Keratinocyte (primary cell): ENCODE measurements at regions not wholly inside any gene's neighbourhood (a gene's known extent, or its start where the extent isn't known, plus 50 kb on each side); places are given as distances from the start of the nearest gene placed in this dataset.

Experiments used
- DNase-seq: peaks from one replicate; pipeline ENCODE4 v3.0.0-alpha.2; 2011; ENCODE audit warnings: low read depth, missing footprints, low spot score
- FAIRE-seq: peaks from 2 replicates; lab custom pipeline; 2011; peaks lifted over from hg19 to GRCh38; lab: Jason Lieb, UNC
- H2AFZ ChIP-seq: 2 replicates; pipeline ENCODE4 v1.6.0; 2012; ENCODE audit warnings: low read length, control low read depth, inconsistent platforms; ENCODE audit not compliant: control insufficient read depth
- H3K27ac ChIP-seq: 2 replicates; pipeline ENCODE4 v1.5.1; 2011; ENCODE audit warnings: low read length; ENCODE audit not compliant: control insufficient read depth, insufficient read depth
- H3K27me3 ChIP-seq: 3 replicates; pipeline ENCODE4 v1.6.0; 2011; ENCODE audit warnings: low read length; ENCODE audit not compliant: control insufficient read depth, insufficient read depth; ENCODE audit errors: extremely low read depth
- H3K36me3 ChIP-seq, 2 experiments: 2 replicates in 1 of 2; 3 replicates in 1 of 2; pipeline ENCODE4 v1.5.1; 2011; ENCODE audit warnings: low read length in 2 of 2, mild to moderate bottlenecking in 1 of 2; ENCODE audit not compliant: control insufficient read depth in 2 of 2, insufficient read depth in 2 of 2; ENCODE audit errors: extremely low read depth in 1 of 2
- H3K4me1 ChIP-seq: 3 replicates; pipeline ENCODE4 v1.5.1; 2011; ENCODE audit warnings: low read length; ENCODE audit not compliant: control insufficient read depth, insufficient read depth; ENCODE audit errors: extremely low read depth
- H3K4me2 ChIP-seq: 3 replicates; pipeline ENCODE4 v1.6.0; 2011; ENCODE audit warnings: low read depth, low read length; ENCODE audit not compliant: control insufficient read depth, insufficient read depth; ENCODE audit errors: extremely low read depth
- H3K4me3 ChIP-seq, 3 experiments: fragments of 200-600 bp in 1 of 3; sonication (generic) in 1 of 3; 2 replicates in 2 of 3; 3 replicates in 1 of 3; pipeline ENCODE4 v1.5.1; 2011 to 2016; ENCODE audit warnings: low read length in 3 of 3, mild to moderate bottlenecking in 3 of 3, control low read depth in 2 of 3, inconsistent platforms in 1 of 3, low read depth in 1 of 3, mixed read lengths in 1 of 3, mixed run types in 1 of 3, moderate library complexity in 1 of 3; ENCODE audit not compliant: control insufficient read depth in 2 of 3, insufficient read depth in 2 of 3; ENCODE audit errors: extremely low read depth in 1 of 3
- H3K79me2 ChIP-seq: 2 replicates; pipeline ENCODE4 v1.6.0; 2012; ENCODE audit warnings: low read length; ENCODE audit not compliant: control insufficient read depth, insufficient read depth
- H3K9ac ChIP-seq: 3 replicates; pipeline ENCODE4 v1.6.0; 2011; ENCODE audit warnings: low read length; ENCODE audit not compliant: control insufficient read depth, insufficient read depth; ENCODE audit errors: extremely low read depth
- H3K9me1 ChIP-seq: 3 replicates; pipeline ENCODE4 v1.6.0; 2011; ENCODE audit warnings: low read length; ENCODE audit not compliant: control insufficient read depth, insufficient read depth; ENCODE audit errors: extremely low read depth
- H3K9me3 ChIP-seq: 2 replicates; pipeline ENCODE4 v1.5.1; 2012; ENCODE audit warnings: low read depth, low read length; ENCODE audit not compliant: control insufficient read depth
- H4K20me1 ChIP-seq: 3 replicates; pipeline ENCODE4 v1.6.0; 2011; ENCODE audit warnings: low read length; ENCODE audit not compliant: control insufficient read depth, insufficient read depth; ENCODE audit errors: extremely low read depth
- EZH2 ChIP-seq: IDR thresholded peaks from one replicate; pipeline ENCODE4 v1.6.1; 2012; ENCODE audit warnings: inconsistent platforms, mild to moderate bottlenecking, low read length, moderate library complexity
- dilution Hi-C: fragments of 300-500 bp; cut with MboI; formaldehyde crosslinking; loops from one replicate; pipeline ENCODE4 v1.7.0; 2020; ENCODE audit warnings: low sequenced_read_pairs; ENCODE audit not compliant: extremely low pct_ligation_motif_present
- TF ChIP-seq, protein P1 (sequence below), 3 experiments: IDR thresholded peaks in 1 of 3; conservative IDR thresholded peaks in 1 of 3; optimal IDR thresholded peaks in 1 of 3; 2 replicates in 2 of 3; 3 replicates in 1 of 3; pipeline versions ENCODE3 to v1.5.1; 2011; ENCODE audit warnings: low read length in 3 of 3, mild to moderate bottlenecking in 3 of 3, moderate library complexity in 2 of 3, control low read depth in 1 of 3, inconsistent platforms in 1 of 3; ENCODE audit not compliant: insufficient read depth in 2 of 3; ENCODE audit errors: extremely low read depth in 1 of 3

DNA sequence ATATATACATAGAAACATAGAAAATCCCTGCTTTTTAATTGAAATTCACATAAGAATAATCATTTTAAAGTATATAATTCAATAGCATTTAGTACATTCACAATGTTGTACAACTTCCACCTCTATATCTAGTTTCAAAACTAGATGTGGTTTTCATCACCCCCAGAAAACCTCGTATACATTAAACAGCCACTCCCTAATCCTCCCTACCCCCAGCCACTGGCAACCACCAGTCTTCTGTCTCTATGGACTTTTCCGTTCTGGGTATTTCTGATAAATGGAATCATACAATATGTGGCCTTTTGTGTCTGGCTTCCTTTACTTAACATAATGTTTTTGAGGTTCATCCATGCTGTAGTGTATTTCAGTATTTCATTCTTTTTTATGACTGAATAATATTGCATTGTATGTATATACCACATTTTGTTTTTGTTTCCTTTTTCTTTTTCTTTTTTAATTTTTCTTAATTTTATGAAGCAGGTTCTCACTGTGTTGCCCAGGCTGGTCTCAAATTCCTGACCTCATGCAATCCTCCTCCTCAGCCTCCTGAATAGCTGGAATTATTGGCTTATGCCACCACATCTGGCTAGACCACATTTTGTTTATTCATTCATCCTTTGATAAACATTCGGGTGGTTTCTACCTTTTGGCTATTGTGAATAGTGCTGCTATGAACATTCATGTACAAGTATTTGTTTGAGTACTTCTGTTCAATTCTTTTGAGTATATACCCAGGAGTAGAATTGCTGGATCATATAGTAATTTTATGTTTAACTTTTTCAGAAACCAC, 50.6 kb upstream of the RNF152 start:
- peaks cover 4% of the 10 kb centered on the region for H3K9me3 ChIP-seq
- DNase-seq (no peak), FAIRE-seq (no peak)
- H2AFZ ChIP-seq = no peak overlapping the region
- no peak overlapping the region for H3K27ac ChIP-seq
- H3K27me3 ChIP-seq = no peaks in the 10 kb centered on the region
- no peaks in the 10 kb centered on the region for H3K36me3 ChIP-seq
- H3K4me1 ChIP-seq = peaks cover 16% of the 10 kb centered on the region
- no peaks in the 10 kb centered on the region for H4K20me1 ChIP-seq
- dilution Hi-C loops = no loop called here
- H3K4me3 ChIP-seq = no peak overlapping the region
- H3K79me2 ChIP-seq = no peaks in the 10 kb centered on the region
- H3K9me1 ChIP-seq = no peaks in the 10 kb centered on the region
- no peak for TF ChIP-seq EZH2
- TF ChIP-seq, protein P1, sequence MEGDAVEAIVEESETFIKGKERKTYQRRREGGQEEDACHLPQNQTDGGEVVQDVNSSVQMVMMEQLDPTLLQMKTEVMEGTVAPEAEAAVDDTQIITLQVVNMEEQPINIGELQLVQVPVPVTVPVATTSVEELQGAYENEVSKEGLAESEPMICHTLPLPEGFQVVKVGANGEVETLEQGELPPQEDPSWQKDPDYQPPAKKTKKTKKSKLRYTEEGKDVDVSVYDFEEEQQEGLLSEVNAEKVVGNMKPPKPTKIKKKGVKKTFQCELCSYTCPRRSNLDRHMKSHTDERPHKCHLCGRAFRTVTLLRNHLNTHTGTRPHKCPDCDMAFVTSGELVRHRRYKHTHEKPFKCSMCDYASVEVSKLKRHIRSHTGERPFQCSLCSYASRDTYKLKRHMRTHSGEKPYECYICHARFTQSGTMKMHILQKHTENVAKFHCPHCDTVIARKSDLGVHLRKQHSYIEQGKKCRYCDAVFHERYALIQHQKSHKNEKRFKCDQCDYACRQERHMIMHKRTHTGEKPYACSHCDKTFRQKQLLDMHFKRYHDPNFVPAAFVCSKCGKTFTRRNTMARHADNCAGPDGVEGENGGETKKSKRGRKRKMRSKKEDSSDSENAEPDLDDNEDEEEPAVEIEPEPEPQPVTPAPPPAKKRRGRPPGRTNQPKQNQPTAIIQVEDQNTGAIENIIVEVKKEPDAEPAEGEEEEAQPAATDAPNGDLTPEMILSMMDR (optimal IDR thresholded peaks at IDR 0.05 in 1 of 3, IDR thresholded peaks at IDR 0.05 in 1 of 3, conservative IDR thresholded peaks at IDR 0.05 in 1 of 3; ENCODE audit: extremely low read depth in 1 of 3, insufficient read depth in 2 of 3, low read length in 3 of 3) = no peak
- H3K4me2 ChIP-seq = no peak overlapping the region
- H3K9ac ChIP-seq = no peak overlapping the region
